Body of pancreas (tissue), 4 donors: ENCODE measurements at regions not wholly inside any gene's neighbourhood (a gene's known extent, or its start where the extent isn't known, plus 50 kb on each side); places are given as distances from the start of the nearest gene placed in this dataset.

ENCODE experiments used
- POLR2A ChIP-seq, 3 donors: fragments of 450-650 bp; IDR thresholded peaks; one replicate each; pipeline ENCODE4 v1.6.1; 2016; ENCODE audit warnings: antibody characterized with exemption in 3 of 3, mild to moderate bottlenecking in 2 of 3
- TF ChIP-seq, protein P1 (sequence below), 7 experiments: fragments of 450-650 bp in 4 of 7; fragments of 200-600 bp in 3 of 7; sonication (generic) in 3 of 7; IDR thresholded peaks; one replicate each; pipeline ENCODE4 v1.5.1; 2016 to 2019; ENCODE audit warnings: antibody characterized with exemption in 7 of 7

- TF ChIP-seq, protein P1, sequence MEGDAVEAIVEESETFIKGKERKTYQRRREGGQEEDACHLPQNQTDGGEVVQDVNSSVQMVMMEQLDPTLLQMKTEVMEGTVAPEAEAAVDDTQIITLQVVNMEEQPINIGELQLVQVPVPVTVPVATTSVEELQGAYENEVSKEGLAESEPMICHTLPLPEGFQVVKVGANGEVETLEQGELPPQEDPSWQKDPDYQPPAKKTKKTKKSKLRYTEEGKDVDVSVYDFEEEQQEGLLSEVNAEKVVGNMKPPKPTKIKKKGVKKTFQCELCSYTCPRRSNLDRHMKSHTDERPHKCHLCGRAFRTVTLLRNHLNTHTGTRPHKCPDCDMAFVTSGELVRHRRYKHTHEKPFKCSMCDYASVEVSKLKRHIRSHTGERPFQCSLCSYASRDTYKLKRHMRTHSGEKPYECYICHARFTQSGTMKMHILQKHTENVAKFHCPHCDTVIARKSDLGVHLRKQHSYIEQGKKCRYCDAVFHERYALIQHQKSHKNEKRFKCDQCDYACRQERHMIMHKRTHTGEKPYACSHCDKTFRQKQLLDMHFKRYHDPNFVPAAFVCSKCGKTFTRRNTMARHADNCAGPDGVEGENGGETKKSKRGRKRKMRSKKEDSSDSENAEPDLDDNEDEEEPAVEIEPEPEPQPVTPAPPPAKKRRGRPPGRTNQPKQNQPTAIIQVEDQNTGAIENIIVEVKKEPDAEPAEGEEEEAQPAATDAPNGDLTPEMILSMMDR (IDR thresholded peaks at IDR 0.05), result no peak
- TF ChIP-seq POLR2A (IDR thresholded peaks at IDR 0.05), result no peak
These were observed 127.9 kb upstream of the NHS start for GRCh38 chrX:17247144-17247543.
